ENCODE measurements at regions not wholly inside any gene's neighbourhood (a gene's known extent, or its start where the extent isn't known, plus 50 kb on each side); places are given as distances from the start of the nearest gene placed in this dataset.

DNA sequence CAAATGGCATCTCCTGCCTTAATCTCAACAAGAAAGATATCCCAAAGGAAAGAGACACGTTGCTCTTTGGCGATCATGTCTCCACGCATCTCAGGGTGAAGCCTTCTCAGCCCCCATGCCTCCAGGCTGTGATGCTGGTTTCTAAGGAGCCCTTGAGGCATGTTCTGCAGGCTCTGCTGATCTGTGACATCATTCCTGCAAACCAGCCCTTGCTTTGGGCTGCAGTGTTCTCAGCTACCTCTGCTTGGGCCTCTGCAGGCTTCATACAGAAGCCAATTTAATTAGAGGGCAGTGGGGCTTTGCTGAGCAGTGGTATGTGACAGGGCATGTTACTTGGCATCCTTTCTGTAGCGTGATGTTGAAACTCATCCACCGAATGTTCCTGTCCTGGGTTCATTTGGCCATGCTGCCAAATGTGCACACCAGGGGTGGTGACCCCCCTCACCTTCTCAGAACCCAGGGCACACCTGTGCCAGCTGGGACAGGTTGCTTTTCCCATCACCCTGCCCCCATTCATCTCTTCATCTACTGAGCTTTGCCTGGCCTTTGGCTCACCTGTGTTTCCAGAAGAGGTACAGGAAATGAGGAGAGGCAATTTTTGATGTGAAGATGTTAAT, 230.9 kb downstream of the TEX29 start:
- H3K4me3 ChIP-seq (ENCODE audit: low read depth, low read length): no peak overlapping the region

- no peak overlapping the region for H3K4me3 ChIP-seq (ENCODE audit: low read depth, low read length)
Measured at GRCh38 chr13:111552891-111553655, 232.6 kb downstream of the TEX29 start.

- no peak overlapping the region for H3K4me3 ChIP-seq (ENCODE audit: low read depth, low read length)
Measured at GRCh38 chr13:111554539-111555267, 234.3 kb downstream of the TEX29 start.

DNA sequence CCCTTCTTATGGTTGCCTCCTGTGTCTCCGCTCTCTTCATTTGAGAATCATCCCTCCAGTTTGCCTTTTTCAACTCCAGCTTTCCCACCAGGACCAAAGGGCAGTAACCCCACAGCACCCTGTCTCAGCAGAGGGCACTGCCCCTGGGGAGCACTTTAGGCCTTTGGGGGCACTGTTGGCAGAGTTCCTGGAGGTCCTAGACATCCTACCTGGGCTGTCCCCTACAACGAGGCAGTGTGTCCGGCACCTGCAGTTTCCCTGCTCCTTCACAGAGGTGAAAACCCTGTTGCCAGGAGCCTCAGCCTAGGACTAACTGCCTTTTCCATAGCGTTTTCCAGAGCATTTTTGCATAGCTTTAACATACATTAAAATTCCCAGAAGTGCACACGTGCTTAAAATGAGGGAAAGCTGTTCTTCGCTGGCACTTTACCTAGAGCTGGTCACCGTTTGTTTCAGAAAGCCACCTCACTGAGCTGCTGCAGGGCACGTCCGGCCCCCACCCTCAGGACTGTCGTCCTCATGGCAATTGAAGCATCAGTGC, 234.9 kb downstream of the TEX29 start:
- no peak overlapping the region for H3K4me3 ChIP-seq (ENCODE audit: low read depth, low read length)

DNA sequence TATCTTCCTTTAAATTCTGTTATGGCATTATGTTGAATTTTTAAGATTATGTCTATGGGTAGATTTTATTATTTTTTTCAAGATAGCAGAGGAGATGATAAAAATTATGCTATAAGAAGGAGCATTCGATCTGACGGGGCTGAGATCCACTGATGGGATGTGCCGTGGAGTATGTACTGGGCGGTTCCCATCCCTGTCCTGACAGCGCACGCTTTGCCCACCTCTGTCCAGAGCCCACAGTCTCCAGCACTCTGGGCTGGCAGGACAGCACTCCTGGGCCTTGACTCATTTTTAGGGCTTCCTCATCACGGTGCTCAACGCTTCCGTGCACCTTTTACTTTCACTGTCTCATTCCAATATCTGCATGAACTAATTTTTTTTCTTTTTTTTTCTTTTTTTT, 235.5 kb downstream of the TEX29 start:
- no peak overlapping the region for H3K4me3 ChIP-seq (ENCODE audit: low read depth, low read length)

DNA sequence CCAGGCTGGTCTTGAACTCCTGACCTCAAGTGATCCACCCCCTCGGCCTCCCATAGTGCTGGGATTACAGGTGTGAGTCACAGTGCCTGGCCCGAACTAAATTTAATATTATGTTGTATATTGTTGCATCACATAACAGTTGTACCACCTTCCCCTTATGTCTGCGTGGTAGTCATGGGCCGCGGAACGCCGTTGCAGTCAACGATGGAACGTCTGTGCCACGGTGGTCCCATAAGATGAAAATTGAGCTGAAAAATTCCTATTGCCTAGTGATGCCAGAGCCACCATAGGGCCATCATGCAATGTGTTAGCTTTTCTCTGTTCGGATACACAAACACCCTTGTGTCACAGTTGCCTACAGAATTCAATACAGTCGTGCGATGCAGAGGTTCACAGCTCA, 236.1 kb downstream of the TEX29 start:
- no peak overlapping the region for H3K4me3 ChIP-seq (ENCODE audit: low read depth, low read length)

DNA sequence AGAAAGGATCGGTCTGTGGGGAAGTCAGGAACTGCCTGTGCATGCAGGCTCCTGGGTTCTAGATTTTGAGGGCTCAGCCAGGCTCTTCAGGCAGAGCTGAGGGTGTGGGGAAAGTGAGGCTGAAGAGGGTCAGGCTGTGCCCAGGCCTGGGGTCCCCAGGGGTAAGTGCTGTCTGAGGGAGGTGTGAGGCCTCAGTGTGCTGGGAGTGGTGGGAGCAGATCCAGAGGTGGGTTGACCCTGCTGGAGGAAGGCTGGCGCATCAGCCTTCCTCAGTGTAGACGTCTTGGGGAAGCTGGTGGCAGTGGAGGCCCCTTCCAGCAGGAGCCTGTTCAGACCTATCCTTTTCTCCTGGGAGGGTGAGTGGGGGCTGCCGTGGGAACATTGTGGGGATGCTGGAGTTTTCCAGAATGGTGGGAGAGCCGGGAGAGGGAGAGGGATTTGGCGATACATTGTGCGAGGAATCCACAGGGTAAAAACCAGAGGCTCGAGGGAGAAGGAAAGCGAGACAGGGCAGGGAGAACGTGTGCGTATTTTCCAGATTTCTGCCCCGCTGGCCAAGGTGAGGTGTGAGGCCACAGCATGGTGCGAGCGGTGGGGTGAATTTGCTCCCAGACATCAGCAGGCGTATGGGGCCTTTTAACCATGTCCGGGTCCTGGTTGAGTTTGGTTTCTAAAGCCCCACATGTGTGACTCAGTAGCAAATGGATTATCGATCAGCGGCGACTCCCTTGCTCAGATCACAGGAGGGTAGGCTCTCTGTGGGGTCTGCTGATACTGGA, 237.7 kb downstream of the TEX29 start:
- no peak overlapping the region for H3K4me3 ChIP-seq (ENCODE audit: low read depth, low read length)

DNA sequence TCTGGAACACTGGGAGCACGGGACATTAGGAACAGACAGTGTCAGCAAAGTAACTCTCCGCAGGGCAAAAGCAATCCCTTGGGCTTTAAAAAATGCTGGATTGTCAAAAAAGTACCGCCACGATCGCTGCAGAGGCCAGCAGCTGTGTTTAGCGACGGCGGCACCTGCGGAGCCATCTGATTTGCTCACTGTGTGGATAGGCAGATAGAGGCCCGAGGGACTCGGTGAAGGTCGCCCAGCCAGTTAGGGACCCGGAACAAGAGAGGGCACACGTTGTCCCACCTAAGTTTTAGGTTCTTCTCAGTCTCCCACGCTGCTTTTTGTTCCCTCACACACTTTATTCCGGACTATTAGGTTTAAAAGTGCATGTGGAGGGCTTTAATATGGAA, 238.3 kb downstream of the TEX29 start:
- H3K4me3 ChIP-seq (ENCODE audit: low read depth, low read length): no peak overlapping the region

- H3K4me3 ChIP-seq (ENCODE audit: low read depth, low read length): no peak overlapping the region
Measured at GRCh38 chr13:111559612-111560403, 239.4 kb downstream of the TEX29 start.

DNA sequence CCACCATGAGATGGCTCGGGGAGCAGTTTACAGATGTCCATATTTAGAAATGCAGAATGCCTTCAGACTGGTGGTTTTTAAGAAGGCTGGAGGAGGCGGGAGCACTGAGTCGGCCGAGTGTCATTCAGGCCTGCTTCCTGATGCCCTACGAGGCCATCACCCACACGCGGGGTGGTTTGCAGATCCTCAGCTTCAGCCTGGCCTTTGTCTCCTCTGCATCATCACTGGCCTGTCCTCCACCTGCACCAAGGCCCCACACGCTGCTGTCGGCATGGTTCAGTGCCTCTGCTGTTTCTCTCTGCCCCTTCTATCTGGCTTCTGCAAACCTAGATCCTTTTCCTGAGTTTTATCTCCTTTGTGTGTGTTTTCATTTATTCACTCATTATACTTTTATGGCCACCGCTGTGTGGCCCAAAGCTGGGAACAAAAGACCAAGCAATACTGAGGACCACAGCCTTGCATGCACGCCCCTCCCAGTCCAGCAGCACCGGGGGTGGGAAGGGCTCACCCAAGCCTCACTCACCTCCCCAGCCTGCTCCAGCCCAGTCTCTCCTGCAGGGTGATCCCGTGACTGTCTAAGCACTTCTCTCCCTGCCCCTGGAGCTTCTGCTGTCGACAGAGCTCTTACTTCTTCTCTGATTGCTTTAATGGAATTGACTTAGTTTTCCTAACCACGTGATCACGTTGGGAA, 240.8 kb downstream of the TEX29 start:
- no peak overlapping the region for H3K4me3 ChIP-seq (ENCODE audit: low read depth, low read length)

DNA sequence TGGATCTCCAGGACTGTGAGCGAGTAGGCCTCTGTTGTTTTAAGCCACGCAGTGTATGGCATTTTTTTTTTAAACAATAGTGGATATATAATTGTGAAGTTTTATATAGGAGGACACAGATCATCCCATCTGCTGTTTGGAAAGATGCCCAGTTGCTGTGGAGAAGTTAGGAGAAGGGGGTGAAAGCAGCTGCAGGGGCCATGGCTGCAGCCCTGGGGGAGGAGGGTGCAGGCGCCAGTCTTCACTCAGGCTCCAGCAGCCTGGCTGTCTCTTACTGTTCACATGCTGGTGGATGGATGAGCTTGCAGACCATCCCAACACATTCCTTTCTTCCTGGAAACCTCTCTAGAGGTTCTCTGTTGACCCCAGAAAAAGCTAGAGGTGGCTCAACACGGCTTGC, 242.3 kb downstream of the TEX29 start:
- no peak overlapping the region for H3K4me3 ChIP-seq (ENCODE audit: low read depth, low read length)

GRCh38 chr13:111564606-111565005, 244.2 kb downstream of the TEX29 start:
- no peak overlapping the region for H3K4me3 ChIP-seq (ENCODE audit: low read depth, low read length)

DNA sequence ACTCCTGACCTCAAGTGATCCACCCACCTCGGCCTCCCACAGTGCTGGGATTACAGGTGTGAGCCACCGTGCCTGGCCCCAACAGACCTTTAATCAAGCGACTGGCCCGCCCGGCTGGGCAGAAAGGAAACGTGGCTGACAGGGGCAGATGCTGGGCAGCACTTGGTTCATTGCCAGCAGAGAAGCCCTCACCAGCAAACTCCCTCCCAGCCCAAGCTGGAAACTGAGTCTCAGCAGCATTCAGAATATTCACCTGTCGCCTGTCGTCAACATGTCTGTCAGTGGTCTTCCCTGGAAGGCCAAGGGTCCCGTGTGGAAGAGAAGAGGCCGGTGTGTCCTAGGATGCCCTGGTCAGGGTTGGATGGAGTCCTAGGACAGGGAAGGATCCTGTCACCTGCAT, 245.0 kb downstream of the TEX29 start:
- no peak overlapping the region for H3K4me3 ChIP-seq (ENCODE audit: low read depth, low read length)

GRCh38 chr13:111566567-111566966, 246.1 kb downstream of the TEX29 start:
- H3K4me3 ChIP-seq (ENCODE audit: low read depth, low read length): no peak overlapping the region

DNA sequence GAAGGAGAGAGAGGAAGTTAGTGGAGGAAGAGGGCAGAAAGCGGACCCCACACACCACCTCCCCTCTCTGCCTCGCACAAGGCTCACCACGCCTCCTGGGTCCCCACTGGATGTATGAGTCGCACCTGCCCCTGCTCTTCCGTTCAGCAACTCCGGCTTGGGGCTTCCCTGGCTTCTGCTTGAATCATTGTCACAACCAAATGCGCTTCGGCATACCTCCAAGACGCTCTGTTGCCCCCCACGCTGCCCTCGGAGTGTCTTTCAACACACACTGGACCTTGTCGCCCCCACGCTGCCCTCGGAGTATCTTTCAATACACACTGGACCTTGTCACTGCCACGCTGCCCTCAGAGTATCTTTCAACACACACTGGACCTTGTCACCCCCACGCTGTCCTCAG, 247.2 kb downstream of the TEX29 start:
- no peak overlapping the region for H3K4me3 ChIP-seq (ENCODE audit: low read depth, low read length)

DNA sequence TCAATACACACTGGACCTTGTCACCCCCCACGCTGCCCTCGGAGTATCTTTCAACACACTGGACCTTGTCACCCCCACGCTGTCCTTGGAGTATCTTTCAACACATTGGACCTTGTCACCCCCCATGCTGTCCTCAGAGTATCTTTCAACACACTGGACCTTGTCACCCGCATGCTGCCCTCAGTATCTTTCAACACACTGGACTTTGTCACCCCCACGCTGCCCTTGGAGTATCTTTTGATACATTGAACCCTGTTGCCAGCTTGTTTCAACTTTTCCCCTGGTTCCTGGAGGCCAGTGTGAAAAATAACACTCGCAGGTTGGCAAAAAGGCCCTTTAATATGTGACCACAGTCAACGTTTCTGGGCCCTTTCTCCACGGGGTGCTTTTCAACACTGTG, 247.8 kb downstream of the TEX29 start:
- no peak overlapping the region for H3K4me3 ChIP-seq (ENCODE audit: low read depth, low read length)

DNA sequence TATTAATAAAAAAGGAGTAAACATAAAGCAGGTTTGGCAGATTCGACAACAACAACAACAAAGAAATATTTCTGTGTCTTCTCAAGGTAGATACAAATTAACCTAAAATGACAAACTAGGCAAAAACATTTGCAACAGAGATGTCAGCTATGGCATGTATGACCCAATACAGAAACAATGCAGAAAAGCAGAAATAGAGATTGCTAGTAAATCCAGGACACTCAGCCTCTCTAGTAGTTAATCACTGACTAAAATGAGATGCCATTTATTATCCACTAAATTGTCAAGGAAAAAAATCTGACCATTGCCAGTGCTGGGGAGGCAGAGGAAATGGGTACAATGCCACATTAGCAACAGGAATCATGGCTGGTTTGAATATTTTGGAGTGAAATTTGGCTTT, 250.5 kb downstream of the TEX29 start:
- no peak overlapping the region for H3K4me3 ChIP-seq (ENCODE audit: low read depth, low read length)

DNA sequence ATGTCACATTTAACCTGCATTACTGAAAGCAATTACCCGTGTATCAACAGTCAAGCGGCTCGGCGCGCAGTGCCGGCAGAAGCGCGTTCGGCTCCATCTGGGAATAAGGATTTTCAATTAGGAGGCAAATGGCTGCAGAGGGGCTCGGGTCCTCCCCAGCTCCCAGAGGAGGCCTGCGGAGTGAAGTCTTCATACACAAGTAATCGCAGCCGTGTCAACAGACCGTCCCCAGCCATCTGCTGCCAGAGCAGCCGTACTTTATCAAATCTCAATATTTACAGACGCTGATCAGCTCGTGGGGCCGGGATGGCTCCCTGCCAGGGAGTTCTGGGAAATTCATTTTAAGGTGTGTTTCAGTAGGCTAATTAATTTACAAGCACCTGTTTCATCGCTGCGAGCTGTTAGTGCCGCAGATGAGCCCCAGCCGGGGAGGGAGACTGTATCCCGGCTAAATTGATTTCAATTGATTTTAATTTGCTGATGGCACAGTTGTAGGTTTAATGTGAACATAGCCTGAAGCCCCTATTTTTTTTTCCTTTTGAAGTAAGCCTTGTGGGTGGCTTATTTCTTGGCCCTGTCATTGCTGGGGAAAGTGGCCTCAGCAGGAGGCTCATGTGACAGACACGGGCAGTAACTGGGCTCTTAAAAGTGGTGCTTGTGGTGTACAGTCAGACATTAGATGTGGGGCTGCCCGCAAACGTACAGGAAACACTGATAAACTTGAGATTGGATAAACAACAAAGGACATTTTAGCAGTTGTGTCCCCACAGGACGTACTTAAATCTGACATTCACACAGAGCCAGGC, 252.7 kb downstream of the TEX29 start:
- no peak overlapping the region for H3K4me3 ChIP-seq (ENCODE audit: low read depth, low read length)

- H3K4me3 ChIP-seq (ENCODE audit: low read depth, low read length): no peak overlapping the region
Measured at GRCh38 chr13:111573801-111574200, 253.4 kb downstream of the TEX29 start.

Data from iPS-11a (cell line).